HG02970 (cell line): ENCODE measurements at regions not wholly inside any gene's neighbourhood (a gene's known extent, or its start where the extent isn't known, plus 50 kb on each side); places are given as distances from the start of the nearest gene placed in this dataset.
"Not testable (repeated sequence)": the region's sequence is repeated elsewhere in the genome, so short reads cannot be mapped to it uniquely, and the experiment has no call there.

Source experiments
- ATAC-seq: cut with Tn5 transposase; IDR thresholded peaks from one replicate; pipeline ENCODE4 v1.9.1; 2021; ENCODE audit warnings: mild to moderate bottlenecking, moderate library complexity, moderate number of reproducible peaks; ENCODE audit not compliant: unreplicated experiment, low FRiP score

DNA sequence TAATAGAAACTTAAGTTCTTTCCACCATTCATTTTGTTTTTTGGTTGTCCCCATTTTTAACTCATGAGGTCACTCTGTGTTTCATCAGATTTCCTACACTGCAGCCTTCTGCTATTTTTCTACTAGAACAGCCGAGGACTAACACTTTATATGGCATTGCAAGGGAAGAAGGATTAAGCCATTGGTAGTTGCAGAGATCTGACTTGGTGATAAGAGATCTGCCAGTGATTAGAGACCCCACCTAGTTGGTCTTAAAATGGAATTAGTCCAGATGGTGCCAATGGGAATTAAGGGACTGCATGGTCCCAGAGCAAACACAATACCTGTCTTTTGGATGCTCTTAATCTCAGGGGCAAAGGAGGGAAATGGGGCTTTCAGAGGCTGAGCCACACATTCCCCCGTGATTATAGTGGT lies 125.5 kb upstream of the TMEM170B start:
- no peak for ATAC-seq

DNA sequence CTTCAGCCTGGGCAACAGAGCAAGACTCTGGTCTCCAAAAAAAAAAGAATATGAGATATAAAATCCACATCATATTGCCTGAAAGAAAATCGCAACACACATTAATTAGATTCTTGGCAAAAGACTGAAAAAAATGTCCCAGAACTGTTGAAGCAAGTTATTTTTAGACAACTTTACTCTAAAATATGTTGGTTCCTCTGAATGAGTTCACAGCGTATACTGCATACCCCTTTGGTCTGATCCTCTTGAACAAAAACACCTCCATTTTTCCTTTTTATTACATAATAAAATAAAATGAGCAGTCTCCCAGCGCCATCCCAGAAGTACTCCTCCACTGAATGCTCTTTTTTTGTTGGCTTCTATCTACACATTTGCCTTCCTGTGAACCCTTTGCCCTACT lies 126.0 kb upstream of the TMEM170B start:
- ATAC-seq = no peak

DNA sequence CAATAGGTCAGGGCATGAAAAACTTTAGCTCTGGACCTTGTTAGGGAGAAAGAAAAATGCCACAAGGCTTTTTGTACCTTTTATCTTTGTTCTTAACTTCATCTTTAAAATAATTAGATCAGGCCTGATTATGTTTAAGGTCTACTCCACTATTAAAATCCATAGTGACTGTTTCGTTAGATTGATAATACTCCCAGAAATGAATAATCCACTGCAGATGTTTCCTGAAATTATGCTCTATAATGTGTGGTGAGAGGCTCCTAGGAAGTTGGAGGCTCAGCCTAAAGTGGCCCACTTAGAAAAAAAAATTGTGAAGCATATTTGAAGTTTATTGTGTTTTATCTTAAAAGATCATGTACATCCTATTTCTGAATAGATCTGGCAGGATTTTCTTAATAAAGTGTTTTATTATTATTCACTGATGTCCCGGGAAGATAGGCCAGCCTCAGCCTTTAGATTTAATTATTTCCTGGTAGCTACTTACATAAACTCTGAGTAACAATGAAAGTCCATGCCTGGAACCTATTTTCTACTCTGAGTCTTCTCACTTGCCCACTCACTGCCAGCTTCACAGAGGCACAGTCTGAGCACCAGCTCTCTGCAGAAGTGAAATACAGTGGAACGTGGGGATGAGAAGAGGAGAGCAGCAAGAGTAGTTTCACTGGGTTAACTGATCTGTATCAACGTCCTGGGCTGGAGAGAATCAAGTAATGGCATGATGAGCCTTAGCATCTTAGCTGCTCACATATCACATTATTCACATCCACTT lies 126.8 kb upstream of the TMEM170B start:
- ATAC-seq = no peak

DNA sequence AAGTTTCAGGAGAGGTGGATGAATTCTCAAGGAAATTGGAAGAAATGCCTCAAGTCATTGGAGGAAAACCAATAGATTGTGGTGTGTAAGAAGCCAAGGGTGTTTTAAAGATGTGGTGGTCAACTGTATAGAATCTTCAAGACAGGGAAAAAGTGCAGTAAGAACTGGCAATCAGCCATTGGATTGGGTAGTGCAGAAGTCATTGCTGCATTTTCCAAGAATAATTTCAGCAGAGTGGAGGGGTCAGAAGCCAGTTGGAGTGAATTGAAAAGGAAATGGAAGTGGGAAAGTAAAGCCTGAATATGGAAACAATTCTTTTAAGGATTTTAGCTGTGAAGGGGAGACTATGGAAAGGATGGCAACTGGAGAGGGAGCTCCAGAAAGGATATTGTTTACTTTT lies 128.2 kb upstream of the TMEM170B start:
- no peak for ATAC-seq

DNA sequence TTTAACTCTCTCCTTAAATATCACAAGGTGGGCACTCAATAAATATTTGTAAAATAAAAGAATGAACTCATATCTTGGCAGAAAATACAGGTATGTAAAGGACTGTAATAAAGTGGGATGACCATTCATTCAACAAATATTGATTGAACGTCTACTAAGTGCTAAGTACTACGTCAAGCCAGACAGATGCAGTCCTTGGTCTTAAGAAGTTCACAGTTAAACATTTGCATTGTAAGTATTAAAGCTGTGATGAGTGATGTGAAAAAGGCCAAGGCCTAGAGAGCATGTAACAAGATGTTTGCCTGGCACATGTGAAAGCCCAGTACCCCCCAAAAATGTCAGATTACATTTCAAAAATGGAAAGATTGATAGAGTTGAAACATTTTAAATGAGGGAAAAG lies 130.1 kb upstream of the TMEM170B start:
- no peak for ATAC-seq

DNA sequence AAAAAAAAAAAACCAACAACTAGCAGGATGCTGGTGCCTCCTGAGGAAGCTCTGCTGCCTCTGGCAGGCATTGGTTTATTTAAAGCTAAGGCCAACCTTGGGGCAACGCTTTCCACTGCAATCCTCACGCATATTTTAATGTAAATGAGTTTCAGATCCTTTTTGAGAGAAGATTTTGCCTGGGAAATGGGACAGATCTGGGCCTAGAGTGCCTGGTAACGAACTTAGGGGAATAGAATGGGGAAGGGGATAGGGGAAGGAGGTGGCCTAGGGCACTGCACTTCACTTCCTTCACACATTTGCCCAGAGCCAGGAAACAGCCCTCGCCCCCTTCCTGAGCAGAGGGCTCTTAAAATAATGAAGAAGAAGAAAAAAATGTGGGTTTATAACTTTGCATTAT lies 132.7 kb upstream of the TMEM170B start:
- no peak for ATAC-seq

DNA sequence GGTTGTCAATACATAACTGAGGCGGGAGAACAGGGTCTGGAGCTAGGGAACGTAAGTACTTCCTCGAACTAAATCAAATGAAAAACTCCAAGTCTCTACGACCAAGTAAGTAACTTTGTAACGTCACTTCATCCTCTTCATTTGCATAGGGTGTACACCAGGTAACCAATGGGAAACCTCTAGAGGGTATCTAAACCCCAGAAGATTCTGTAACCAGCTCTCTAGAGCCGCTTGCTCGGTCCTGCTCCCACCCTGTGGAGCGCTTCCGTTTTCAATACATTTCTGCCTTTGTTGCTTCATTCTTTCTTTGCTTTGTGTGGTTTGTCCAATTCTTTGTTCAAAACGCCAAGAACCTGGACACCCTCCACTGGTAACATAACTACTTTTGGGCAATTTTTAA lies 133.5 kb upstream of the TMEM170B start:
- no peak for ATAC-seq

DNA sequence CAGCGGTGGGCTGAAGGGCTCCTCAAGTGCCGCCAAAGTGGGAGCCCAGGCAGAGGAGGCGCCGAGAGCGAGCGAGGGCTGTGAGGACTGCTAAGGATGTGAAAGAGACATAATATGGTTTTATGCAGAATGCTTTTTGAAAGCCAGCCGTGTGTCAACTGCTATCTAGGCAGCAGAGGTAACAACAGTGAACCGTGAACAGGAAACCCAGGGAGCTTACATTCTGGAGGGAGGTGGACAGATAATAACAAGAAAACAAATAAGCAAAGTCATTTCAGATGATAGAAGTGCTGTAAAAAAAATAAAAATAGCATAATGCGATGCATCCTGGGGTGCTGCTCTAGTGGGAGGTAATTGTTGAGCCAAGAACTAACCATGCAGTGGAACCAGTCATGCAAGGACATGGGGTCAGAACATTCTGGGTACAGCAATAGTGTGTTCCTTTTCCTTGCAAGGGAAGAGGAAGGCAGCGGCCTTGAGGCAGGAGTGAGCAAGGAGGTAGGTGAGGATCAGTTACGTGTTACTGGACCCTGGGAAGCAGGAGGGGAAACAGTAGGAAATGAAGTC lies 134.4 kb upstream of the TMEM170B start:
- no peak for ATAC-seq

DNA sequence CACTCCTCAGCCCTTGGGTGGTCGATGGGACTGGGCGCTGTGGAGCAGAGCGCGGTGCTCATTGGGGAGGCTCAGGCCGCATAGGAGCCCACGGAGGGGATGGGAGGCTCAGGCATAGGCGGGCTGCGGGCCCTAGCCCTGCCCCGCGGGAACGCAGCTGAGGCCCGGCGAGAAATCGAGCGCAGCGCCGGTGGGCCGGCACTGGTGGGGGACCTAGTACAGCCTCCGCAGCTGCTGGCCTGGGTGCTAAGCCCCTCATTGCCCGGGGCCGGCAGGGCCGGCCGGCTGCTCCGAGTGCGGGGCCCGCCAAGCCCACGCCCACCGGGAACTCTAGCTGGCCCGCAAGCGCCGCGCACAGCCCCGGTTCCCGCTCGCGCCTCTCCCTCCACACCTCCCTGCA lies 135.0 kb upstream of the TMEM170B start:
- not testable (repeated sequence) for ATAC-seq

DNA sequence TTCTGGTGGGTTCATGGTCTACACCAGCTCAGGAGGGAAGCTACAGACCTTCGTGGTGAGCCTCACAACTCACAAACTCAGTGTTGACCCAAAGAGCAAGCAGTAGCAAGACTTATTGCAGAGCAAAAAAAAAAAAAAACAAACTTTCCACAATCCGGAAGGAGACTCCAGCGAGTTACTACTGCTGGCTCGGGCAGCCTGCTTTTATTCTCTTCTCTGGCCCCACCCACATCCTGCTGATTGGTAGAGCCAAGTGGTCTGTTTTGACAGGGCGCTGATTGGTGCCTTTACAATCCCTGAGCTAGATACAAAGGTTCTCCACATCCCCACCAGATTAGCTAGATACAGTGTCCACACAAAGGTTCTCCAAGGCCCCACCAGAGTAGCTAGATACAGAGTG lies 135.6 kb upstream of the TMEM170B start:
- not testable (repeated sequence) for ATAC-seq

DNA sequence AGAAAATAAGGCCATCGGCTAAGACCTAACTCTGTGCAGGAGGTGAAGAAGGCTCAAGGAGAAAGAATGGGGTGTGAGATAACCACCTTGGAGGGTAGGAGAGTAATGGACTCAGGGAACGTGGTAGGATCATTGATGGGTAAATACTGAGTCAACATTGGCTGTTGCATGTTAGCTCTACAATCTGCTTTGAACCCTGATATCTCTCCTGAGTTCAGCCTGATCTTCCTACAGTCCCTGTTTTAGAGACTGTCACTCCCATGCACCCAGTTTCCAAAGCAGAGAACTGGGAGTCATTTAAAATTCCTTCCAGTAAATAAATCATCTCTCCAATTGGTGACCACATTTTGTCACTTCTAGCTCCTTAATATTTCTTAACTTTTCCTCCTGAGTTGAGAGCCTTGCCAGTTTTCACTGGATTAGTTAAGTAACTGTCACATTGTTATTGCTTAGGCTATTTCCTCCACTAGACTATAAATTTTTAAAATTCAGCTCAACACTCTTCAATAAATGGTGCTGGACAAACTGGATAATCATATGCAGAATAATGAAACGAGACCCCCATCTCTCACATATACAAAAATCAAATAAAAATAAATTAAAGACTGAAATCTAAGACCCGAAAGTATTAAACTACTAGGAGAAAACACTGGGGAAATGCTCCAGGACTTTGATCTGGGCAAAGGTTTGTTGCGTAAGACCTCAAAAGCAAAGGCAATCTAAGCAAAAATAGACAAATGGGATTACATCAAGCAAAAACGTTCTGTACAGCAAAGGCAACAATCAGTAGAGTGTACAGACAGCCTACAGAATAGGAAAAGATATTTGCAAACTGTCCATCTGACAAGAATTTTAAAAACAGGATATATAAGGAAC lies 138.9 kb upstream of the TMEM170B start:
- no peak for ATAC-seq

DNA sequence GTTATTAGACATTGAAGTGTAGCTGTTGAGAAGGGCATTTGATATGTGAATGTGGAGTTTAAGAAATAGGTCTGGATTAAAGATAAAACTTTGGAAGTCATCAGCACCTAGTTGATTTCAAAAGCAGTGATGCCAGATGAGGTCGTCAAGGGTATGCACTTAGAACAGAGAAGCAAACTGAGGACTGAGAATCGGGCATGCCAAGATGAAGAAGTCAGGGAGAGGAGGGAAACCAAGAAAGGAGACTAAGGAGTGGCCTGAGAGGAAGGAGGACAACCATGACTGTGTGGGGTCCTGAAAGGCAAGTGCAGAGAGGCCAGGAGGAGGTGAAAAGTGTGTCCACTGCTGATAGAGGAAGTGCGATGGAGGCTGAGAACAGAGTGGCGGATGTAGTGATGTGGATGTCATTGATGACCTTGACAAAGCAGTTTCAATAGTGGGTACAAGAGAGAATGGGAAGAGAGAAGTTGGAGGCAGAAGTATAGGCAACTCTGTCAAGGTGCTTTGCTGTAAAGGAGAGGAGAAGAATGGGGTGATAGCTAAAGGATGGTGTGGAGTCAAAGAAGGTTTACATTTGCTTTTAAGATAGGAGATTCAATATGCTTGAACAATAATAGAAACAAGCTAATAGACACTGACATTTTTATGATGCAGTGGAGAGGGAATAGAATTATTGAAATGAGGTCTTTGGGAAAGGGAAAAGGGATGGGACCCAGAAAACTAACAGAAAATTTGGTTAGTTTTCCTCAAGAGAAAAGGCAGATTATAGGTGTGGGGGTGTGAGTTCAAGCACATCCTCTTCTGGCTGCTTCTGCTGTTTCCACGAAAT lies 139.7 kb upstream of the TMEM170B start:
- no peak for ATAC-seq

DNA sequence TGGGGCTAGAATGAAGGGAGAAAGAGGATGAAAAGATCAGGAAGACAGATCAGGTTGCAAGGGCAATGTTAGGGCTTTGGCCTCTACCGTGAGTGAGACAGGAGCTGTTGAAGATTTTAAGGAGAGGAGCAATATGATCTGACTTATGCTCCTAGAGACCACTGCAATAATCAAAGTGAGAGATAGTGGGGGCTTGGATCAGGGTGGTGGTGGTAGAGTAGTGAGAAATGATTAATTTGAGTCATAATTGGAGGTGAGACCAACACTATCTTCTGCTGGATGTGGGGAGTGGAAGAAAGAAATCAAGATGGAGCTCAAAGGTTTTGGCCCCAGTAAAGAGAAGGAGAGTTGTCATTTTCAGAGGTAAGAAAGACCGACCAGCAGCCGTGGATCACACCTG lies 140.7 kb upstream of the TMEM170B start:
- no peak for ATAC-seq

DNA sequence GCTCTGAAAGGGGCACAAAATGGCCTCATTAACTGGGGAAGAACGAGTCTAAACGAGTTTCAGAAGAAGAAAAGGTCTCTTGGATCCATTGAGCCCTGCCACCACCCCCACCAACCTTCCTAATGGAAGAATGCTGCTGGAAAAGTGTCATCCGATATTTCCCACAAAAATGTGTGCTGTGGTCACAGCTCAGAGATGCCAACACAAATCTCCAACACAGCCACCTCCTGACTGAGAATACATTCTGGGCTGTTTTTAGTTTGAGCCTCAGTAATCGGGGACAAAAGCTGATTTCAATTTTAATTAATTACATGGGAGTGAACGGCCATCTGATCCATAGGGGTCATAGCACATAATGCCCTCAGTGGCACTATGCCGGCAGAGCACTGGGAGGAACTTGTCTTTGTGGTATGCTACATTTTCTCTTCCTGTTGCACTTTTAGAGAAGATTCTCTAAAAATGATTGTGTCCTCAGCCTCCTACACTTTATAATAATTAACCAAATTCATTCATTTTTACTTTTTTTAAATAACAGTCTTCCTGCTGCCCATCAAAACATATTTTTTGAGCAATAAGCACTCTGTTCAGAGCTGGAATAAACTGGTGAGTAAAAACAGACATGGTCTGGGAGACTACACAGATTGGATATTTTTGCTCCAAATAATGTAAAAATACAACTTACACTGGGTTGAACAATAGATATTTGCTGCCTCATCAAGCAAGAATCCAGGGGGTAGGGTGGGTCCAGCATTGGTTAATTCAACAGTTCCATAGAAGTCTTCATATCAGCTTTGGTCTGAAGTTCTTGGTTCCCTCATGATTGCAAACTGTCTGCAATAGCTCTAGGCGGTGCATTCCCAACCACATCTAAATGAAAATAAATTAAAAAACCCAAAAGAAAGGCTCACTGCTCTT lies 143.6 kb upstream of the TMEM170B start:
- no peak for ATAC-seq

DNA sequence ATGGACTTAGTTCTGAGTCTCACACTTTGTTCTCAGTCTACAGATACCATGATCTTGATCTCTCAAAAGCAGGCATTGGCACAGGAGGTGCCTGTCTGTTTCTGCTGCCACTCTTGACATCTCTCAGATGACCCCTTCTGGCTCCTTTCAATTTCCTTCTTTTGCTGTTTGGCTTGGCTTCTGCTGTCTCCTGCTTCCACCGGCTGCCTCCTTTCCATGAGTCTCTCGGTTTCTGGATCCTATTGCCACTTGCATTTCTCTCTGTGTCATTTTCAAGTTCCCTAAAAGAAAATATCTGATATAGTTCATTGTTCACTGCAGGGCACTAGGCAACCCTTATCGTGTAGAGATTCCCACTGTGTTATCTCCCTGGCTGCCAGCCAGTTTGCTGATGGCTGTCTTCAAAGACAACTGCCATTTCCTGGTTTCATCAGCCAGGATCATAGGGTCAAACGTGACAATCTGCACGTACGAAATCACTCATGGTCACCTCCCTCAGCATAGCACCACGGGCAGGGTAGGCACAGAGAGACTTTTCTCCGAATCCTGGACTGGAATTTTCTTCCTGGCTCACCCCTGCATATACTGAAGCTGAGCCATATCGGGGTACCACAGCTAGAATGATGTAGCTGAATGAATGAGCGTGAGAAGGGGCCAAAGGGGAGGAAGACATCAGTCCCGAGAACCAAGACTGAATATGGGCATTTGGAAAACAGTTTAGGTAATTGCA lies 144.6 kb upstream of the TMEM170B start:
- no peak for ATAC-seq

DNA sequence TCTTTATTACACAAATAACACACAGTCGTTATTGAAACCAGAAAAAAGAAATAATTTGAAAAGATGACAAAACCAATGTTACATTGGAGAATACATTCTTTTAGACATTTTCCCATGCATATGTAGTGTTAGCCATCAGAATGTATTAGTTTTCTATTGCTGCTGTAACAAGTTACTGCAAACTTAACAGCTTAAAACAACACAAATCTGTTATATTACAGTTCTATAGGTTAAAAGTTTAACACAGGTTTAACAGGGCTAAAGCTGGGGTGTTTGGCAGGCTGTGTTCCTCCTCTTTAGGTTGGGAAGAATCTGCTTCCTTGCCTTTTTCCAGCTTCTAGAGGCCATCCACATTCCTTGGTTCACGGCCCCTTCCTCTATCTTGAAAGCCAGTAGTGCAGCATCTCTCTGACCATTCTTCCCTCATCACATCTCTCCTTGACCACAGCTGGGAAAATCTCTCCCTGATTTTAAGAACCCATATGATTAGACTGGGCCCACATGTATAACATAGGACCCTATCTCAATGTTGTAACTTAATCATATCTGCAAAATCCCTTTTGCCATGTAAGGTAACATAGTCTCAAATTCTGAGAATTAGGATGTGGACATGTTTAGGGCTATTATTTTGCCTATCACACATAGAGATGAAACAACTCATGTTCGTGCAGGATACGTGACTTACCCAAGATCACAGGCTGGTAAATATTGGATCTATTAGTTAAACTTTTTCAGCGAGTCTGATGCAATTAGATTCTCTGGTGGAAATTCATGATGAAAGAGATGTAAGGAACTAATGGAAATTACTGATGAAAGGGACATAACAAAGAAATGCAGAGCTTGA lies 145.4 kb upstream of the TMEM170B start:
- no peak for ATAC-seq

DNA sequence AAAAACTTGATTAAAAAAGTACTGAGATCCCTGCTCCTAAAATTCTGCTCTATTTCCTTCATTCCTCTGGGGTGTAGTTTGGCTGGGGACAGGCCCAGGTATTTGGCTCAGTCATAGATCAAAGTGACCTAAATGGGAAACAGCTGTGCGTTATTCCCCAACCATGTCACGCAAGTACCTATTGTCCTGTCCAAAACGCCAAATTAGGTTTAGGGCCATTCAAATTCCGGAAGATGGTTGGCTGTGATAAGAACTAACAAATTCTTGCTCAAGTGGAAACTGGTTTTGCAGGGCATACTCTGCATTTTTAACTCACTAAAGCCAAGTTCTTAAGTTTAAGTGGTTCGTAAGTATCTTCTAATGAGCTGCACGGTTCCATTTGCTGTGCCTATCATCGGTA lies 147.6 kb upstream of the TMEM170B start:
- no peak for ATAC-seq
